Smooth muscle cell (in vitro differentiated cells): ENCODE measurements at regions not wholly inside any gene's neighbourhood (a gene's known extent, or its start where the extent isn't known, plus 50 kb on each side); places are given as distances from the start of the nearest gene placed in this dataset.

Experiments used
- DNase-seq: peaks from one replicate; lab custom pipeline; 2025; ENCODE audit not compliant: unreplicated experiment; lab: John Stamatoyannopoulos, UW
- H2AFZ ChIP-seq: fragments of 200-600 bp; sonication (generic); 2 replicates; pipeline ENCODE4 v1.6.0; 2016; ENCODE audit warnings: antibody characterized with exemption, low read depth, mild to moderate bottlenecking
- H3F3A ChIP-seq: fragments of 200-600 bp; sonication (generic); 2 replicates; pipeline ENCODE4 v1.6.0; 2017; ENCODE audit warnings: antibody characterized with exemption, low read depth
- H3K27ac ChIP-seq: fragments of 200-600 bp; sonication (generic); 2 replicates; pipeline ENCODE4 v1.5.1; 2016; ENCODE audit warnings: low read depth, mild to moderate bottlenecking
- H3K27me3 ChIP-seq: fragments of 200-600 bp; sonication (generic); 2 replicates; pipeline ENCODE4 v1.6.1; 2016; ENCODE audit warnings: low read depth, mild to moderate bottlenecking
- H3K36me3 ChIP-seq: fragments of 200-600 bp; sonication (generic); 2 replicates; pipeline ENCODE4 v1.5.1; 2016; ENCODE audit warnings: low read depth
- H3K4me1 ChIP-seq: fragments of 200-600 bp; sonication (generic); 2 replicates; pipeline ENCODE4 v1.5.1; 2016; ENCODE audit warnings: low read depth
- H3K4me2 ChIP-seq: fragments of 200-600 bp; sonication (generic); 2 replicates; pipeline ENCODE4 v1.6.0; 2016; ENCODE audit warnings: mild to moderate bottlenecking
- H3K4me3 ChIP-seq: fragments of 200-600 bp; sonication (generic); 2 replicates; pipeline ENCODE4 v1.5.1; 2016; ENCODE audit warnings: mild to moderate bottlenecking
- H3K79me2 ChIP-seq: fragments of 200-600 bp; sonication (generic); 2 replicates; pipeline ENCODE4 v1.6.0; 2016; ENCODE audit warnings: low read depth, mild to moderate bottlenecking
- H3K9ac ChIP-seq: fragments of 200-600 bp; sonication (generic); 2 replicates; pipeline ENCODE4 v1.6.0; 2016; ENCODE audit warnings: low read depth
- H3K9me3 ChIP-seq: fragments of 200-600 bp; sonication (generic); replicated peaks from 2 replicates; pipeline ENCODE4 v1.5.1; 2016; ENCODE audit warnings: low read depth
- H4K20me1 ChIP-seq: fragments of 200-600 bp; sonication (generic); 2 replicates; pipeline ENCODE4 v1.6.0; 2016; ENCODE audit warnings: low read depth
- CTCF ChIP-seq: fragments of 200-600 bp; sonication (generic); IDR thresholded peaks from 2 replicates; pipeline ENCODE4 v1.5.1; 2017; ENCODE audit warnings: borderline replicate concordance, mild to moderate bottlenecking, antibody characterized with exemption; ENCODE audit not compliant: insufficient read depth, poor library complexity, severe bottlenecking
- WGBS: methylation state at CpG from one replicate; pipeline ENCODE4 v1.1.7; 2016; ENCODE audit warnings: low lambda C conversion rate; 5-methylcytosine and 5-hydroxymethylcytosine counted together

GRCh38 chr5:99879791-99880511 lies 655.2 kb upstream of the FAM174A start:
- no peak overlapping the region for H3K27ac ChIP-seq
- TF ChIP-seq CTCF = no peak
- H3F3A ChIP-seq = no peaks in the 10 kb centered on the region
- H3K9ac ChIP-seq = no peak overlapping the region
- no peak overlapping the region for H3K4me2 ChIP-seq
- H2AFZ ChIP-seq = no peak overlapping the region
- no peaks in the 10 kb centered on the region for H4K20me1 ChIP-seq
- H3K79me2 ChIP-seq = no peaks in the 10 kb centered on the region
- no peak for DNase-seq
- H3K27me3 ChIP-seq = no peaks in the 10 kb centered on the region
- no peaks in the 10 kb centered on the region for H3K36me3 ChIP-seq
- 95% methylated on average over 4 of the region's 4 CpGs for WGBS
- H3K4me1 ChIP-seq = no peaks in the 10 kb centered on the region
- no peak overlapping the region for H3K4me3 ChIP-seq
- no peaks in the 10 kb centered on the region for H3K9me3 ChIP-seq

- no peak overlapping the region for H3K4me2 ChIP-seq
These were observed 656.3 kb upstream of the FAM174A start for GRCh38 chr5:99878830-99879229.

GRCh38 chr5:99866740-99867139 lies 668.4 kb upstream of the FAM174A start:
- Histone ChIP-seq H3K27me3 (no peaks in the 10 kb centered on the region), H3F3A (no peaks in the 10 kb centered on the region), H2AFZ (no peak overlapping the region), H3K4me1 (no peaks in the 10 kb centered on the region), H3K9me3 (no peaks in the 10 kb centered on the region), H3K79me2 (no peaks in the 10 kb centered on the region), H3K4me3 (no peak overlapping the region), H4K20me1 (no peaks in the 10 kb centered on the region), H3K27ac (no peak overlapping the region), H3K4me2 (no peak overlapping the region), H3K36me3 (no peaks in the 10 kb centered on the region), H3K9ac (no peak overlapping the region)
- no peak for TF ChIP-seq CTCF
- 81% methylated on average over 2 of the region's 2 CpGs for WGBS
- DNase-seq = no peak

More at GRCh38 chr5:99878830-99879229, 656.3 kb upstream of the FAM174A start:
- Histone ChIP-seq H3K79me2 (no peaks in the 10 kb centered on the region), H3K27ac (no peak overlapping the region), H3K4me3 (no peak overlapping the region), H4K20me1 (no peaks in the 10 kb centered on the region), H2AFZ (no peak overlapping the region), H3K4me1 (no peaks in the 10 kb centered on the region), H3K9ac (no peak overlapping the region), H3K27me3 (no peaks in the 10 kb centered on the region), H3K9me3 (no peaks in the 10 kb centered on the region), H3K36me3 (no peaks in the 10 kb centered on the region), H3F3A (no peaks in the 10 kb centered on the region)
- no peak for TF ChIP-seq CTCF
- WGBS = 91% methylated on average over 5 of the region's 5 CpGs
- DNase-seq = no peak

- Histone ChIP-seq H3K36me3 (no peaks in the 10 kb centered on the region), H3K9me3 (no peaks in the 10 kb centered on the region), H3K4me1 (no peaks in the 10 kb centered on the region), H3K4me2 (no peak overlapping the region), H3K27ac (no peak overlapping the region), H3K4me3 (no peak overlapping the region), H3K27me3 (no peaks in the 10 kb centered on the region), H3K9ac (no peak overlapping the region), H4K20me1 (no peaks in the 10 kb centered on the region), H3K79me2 (no peaks in the 10 kb centered on the region), H3F3A (no peaks in the 10 kb centered on the region), H2AFZ (no peak overlapping the region)
- no peak for TF ChIP-seq CTCF
- no peak for DNase-seq
These were observed 670.0 kb upstream of the FAM174A start for GRCh38 chr5:99865159-99865558.
